ENCODE measurements at regions not wholly inside any gene's neighbourhood (a gene's known extent, or its start where the extent isn't known, plus 50 kb on each side); places are given as distances from the start of the nearest gene placed in this dataset.
"Not testable (repeated sequence)": the region's sequence is repeated elsewhere in the genome, so short reads cannot be mapped to it uniquely, and the experiment has no call there.

- TF ChIP-seq CTCF (IDR thresholded peaks at IDR 0.05) = no peak
- H3K9me3 ChIP-seq = no peaks in the 10 kb centered on the region
- no peaks in the 10 kb centered on the region for H3K4me1 ChIP-seq
- intact Hi-C loops (cut with DNase I) = no loop called here
- no peaks in the 10 kb centered on the region for H3K36me3 ChIP-seq
- ATAC-seq = no peak
- H3K4me3 ChIP-seq = no peak overlapping the region
- H3K27ac ChIP-seq = no peak overlapping the region
- H3K27me3 ChIP-seq = no peaks in the 10 kb centered on the region
- no peak for DNase-seq
Observed at GRCh38 chr6:61168878-61169277, 1117.1 kb downstream of the KHDRBS2 start.

GRCh38 chr6:61149039-61149438 is 1137.0 kb downstream of the KHDRBS2 start:
- H3K36me3 ChIP-seq; H3K9me3 ChIP-seq; intact Hi-C loops (cut with DNase I); H3K4me3 ChIP-seq; H3K4me1 ChIP-seq; H3K27me3 ChIP-seq; H3K27ac ChIP-seq; DNase-seq; ATAC-seq: not testable (repeated sequence)

GRCh38 chr6:61142261-61142660 is 1143.8 kb downstream of the KHDRBS2 start:
- intact Hi-C loops (cut with DNase I); ATAC-seq; H3K36me3 ChIP-seq: not testable (repeated sequence)

GRCh38 chr6:61134028-61134427 is 1152.0 kb downstream of the KHDRBS2 start:
- intact Hi-C loops (cut with DNase I) = no loop called here
- no peaks in the 10 kb centered on the region for H3K9me3 ChIP-seq
- no peaks in the 10 kb centered on the region for H3K36me3 ChIP-seq
- H3K4me3 ChIP-seq = no peak overlapping the region
- ATAC-seq (no peak), DNase-seq (no peak)
- no peak for TF ChIP-seq CTCF (IDR thresholded peaks at IDR 0.05)
- no peak overlapping the region for H3K27ac ChIP-seq
- H3K27me3 ChIP-seq = no peaks in the 10 kb centered on the region
- H3K4me1 ChIP-seq = no peaks in the 10 kb centered on the region

More at GRCh38 chr6:61142261-61142660, 1143.8 kb downstream of the KHDRBS2 start:
- not testable (repeated sequence) for DNase-seq, H3K27me3 ChIP-seq, H3K9me3 ChIP-seq, H3K4me1 ChIP-seq, H3K4me3 ChIP-seq, H3K27ac ChIP-seq

GRCh38 chr6:61114185-61114584 is 1171.8 kb downstream of the KHDRBS2 start:
- ATAC-seq; H3K9me3 ChIP-seq; H3K27me3 ChIP-seq; H3K4me1 ChIP-seq; intact Hi-C loops (cut with DNase I); H3K27ac ChIP-seq; DNase-seq; H3K4me3 ChIP-seq; H3K36me3 ChIP-seq: not testable (repeated sequence)

GRCh38 chr6:61107914-61108313 is 1178.1 kb downstream of the KHDRBS2 start:
- H3K36me3 ChIP-seq; ATAC-seq; DNase-seq; H3K9me3 ChIP-seq; H3K27me3 ChIP-seq; H3K4me3 ChIP-seq; H3K27ac ChIP-seq; intact Hi-C loops (cut with DNase I); H3K4me1 ChIP-seq: not testable (repeated sequence)

- H3K4me1 ChIP-seq; H3K27me3 ChIP-seq; H3K36me3 ChIP-seq; H3K4me3 ChIP-seq; H3K27ac ChIP-seq; intact Hi-C loops (cut with DNase I); H3K9me3 ChIP-seq; ATAC-seq; DNase-seq: not testable (repeated sequence)
Observed at GRCh38 chr6:61103660-61104059, 1182.4 kb downstream of the KHDRBS2 start.

- Histone ChIP-seq H3K36me3 (no peaks in the 10 kb centered on the region), H3K4me1 (no peaks in the 10 kb centered on the region), H3K27me3 (no peaks in the 10 kb centered on the region), H3K9me3 (no peaks in the 10 kb centered on the region), H3K4me3 (no peak overlapping the region), H3K27ac (no peak overlapping the region)
- intact Hi-C loops (cut with DNase I) = no loop called here
- no peak for ATAC-seq
- DNase-seq = no peak
- TF ChIP-seq CTCF (IDR thresholded peaks at IDR 0.05) = no peak
Observed at GRCh38 chr6:61100072-61100471, 1186.0 kb downstream of the KHDRBS2 start.

- ATAC-seq, H3K27ac ChIP-seq, DNase-seq: not testable (repeated sequence)
Observed at GRCh38 chr6:61099561-61099960, 1186.5 kb downstream of the KHDRBS2 start.

GRCh38 chr6:61087986-61088385 is 1198.0 kb downstream of the KHDRBS2 start:
- not testable (repeated sequence) for ATAC-seq

More at GRCh38 chr6:61099561-61099960, 1186.5 kb downstream of the KHDRBS2 start:
- H3K27me3 ChIP-seq; H3K9me3 ChIP-seq; H3K4me1 ChIP-seq; intact Hi-C loops (cut with DNase I); H3K36me3 ChIP-seq; H3K4me3 ChIP-seq: not testable (repeated sequence)

More at GRCh38 chr6:61087986-61088385, 1198.0 kb downstream of the KHDRBS2 start:
- H3K9me3 ChIP-seq; DNase-seq; H3K36me3 ChIP-seq; H3K27me3 ChIP-seq; H3K27ac ChIP-seq; H3K4me1 ChIP-seq; H3K4me3 ChIP-seq; intact Hi-C loops (cut with DNase I): not testable (repeated sequence)

Measured in upper lobe of right lung (tissue), 1 donor.